ENCODE measurements at regions not wholly inside any gene's neighbourhood (a gene's known extent, or its start where the extent isn't known, plus 50 kb on each side); places are given as distances from the start of the nearest gene placed in this dataset.

DNA sequence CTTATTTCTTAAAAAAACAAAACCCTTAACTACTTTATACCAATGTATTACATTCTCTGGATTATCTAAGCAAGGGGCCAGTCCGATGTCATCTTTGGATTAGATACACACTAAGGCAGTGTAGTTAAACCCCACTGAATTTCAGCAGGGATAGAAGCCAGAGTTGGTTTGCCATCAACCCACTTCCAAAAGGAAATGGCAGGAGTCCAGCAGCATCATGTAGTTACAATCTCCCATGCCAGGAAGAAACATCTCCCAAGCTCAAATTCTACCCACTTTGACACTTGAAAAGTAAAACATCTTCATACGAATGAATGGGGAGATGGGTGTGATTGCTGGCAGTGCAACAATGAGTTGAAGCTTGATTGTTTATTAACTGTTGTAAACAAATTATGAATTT, 203.5 kb upstream of the PLXNC1 start (continued):
- TF ChIP-seq, protein P1, sequence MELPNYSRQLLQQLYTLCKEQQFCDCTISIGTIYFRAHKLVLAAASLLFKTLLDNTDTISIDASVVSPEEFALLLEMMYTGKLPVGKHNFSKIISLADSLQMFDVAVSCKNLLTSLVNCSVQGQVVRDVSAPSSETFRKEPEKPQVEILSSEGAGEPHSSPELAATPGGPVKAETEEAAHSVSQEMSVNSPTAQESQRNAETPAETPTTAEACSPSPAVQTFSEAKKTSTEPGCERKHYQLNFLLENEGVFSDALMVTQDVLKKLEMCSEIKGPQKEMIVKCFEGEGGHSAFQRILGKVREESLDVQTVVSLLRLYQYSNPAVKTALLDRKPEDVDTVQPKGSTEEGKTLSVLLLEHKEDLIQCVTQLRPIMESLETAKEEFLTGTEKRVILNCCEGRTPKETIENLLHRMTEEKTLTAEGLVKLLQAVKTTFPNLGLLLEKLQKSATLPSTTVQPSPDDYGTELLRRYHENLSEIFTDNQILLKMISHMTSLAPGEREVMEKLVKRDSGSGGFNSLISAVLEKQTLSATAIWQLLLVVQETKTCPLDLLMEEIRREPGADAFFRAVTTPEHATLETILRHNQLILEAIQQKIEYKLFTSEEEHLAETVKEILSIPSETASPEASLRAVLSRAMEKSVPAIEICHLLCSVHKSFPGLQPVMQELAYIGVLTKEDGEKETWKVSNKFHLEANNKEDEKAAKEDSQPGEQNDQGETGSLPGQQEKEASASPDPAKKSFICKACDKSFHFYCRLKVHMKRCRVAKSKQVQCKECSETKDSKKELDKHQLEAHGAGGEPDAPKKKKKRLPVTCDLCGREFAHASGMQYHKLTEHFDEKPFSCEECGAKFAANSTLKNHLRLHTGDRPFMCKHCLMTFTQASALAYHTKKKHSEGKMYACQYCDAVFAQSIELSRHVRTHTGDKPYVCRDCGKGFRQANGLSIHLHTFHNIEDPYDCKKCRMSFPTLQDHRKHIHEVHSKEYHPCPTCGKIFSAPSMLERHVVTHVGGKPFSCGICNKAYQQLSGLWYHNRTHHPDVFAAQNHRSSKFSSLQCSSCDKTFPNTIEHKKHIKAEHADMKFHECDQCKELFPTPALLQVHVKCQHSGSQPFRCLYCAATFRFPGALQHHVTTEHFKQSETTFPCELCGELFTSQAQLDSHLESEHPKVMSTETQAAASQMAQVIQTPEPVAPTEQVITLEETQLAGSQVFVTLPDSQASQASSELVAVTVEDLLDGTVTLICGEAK (IDR thresholded peaks at IDR 0.05; ENCODE audit: borderline replicate concordance): no peak

DNA sequence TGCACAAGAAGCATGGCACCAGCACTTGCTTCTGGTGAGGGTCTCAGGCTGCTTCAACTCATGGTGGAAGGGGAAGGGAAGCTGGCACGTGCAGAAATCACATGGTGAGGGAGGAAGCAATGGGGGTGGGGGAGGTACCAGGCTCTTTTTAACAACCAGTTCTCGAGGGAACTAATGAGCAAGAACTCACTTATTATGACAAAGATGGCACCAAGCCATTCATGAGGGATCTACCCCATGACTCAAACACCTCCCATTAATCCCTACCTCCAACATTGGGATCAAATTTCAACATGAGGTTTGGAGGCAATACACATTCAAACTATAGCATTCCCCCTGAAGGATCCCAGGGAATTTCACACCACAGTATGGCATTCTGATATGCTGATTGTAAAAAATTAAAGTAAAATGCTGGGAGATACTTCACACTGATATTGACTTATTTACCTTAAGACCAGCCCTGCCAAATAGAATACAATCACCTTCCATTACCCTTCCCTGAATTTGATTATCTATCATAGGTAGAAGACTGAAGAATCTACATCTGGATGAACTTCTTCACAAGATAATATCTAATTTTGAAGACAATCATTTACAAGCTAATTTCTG, 201.7 kb upstream of the PLXNC1 start:
- H4K20me1 ChIP-seq (ENCODE audit: control insufficient read depth, insufficient read depth): no peaks in the 10 kb centered on the region
- no peaks in the 10 kb centered on the region for H3K36me3 ChIP-seq (ENCODE audit: control insufficient read depth in 2 of 2, insufficient read depth in 2 of 2, low read length in 1 of 2)
- ATAC-seq (no peak), FAIRE-seq (no peak), DNase-seq (ENCODE audit: low read depth, low spot score) (no peak)
- no peaks in the 10 kb centered on the region; a peak in 1 of 4 replicates for H3K27me3 ChIP-seq (replicated peaks in 1 of 2; ENCODE audit: control insufficient read depth in 2 of 2, insufficient read depth in 2 of 2, low read length in 1 of 2)
- no peak overlapping the region for H3K9ac ChIP-seq (ENCODE audit: control insufficient read depth, insufficient read depth, low read length)
- RAD21 ChIA-PET (ENCODE audit: unreplicated experiment): no interaction called here
- TF ChIP-seq JUND (IDR thresholded peaks at IDR 0.05; ENCODE audit: low read depth, low read length): no peak
- no peak for TF ChIP-seq SUZ12 (IDR thresholded peaks at IDR 0.05; ENCODE audit: unreplicated experiment)
- TF ChIP-seq SRF (IDR thresholded peaks at IDR 0.05; ENCODE audit: low read depth in 2 of 2, low read length in 2 of 2): no peak
- TF ChIP-seq IRF4 (IDR thresholded peaks at IDR 0.05; ENCODE audit: low read depth, low read length): no peak
- TF ChIP-seq STAT1 (conservative IDR thresholded peaks at IDR 0.05): no peak
- no peak for TF ChIP-seq GABPA (IDR thresholded peaks at IDR 0.05; ENCODE audit: low read depth)
- no peak for TF ChIP-seq MYC (IDR thresholded peaks at IDR 0.05; ENCODE audit: insufficient read depth, insufficient read length, insufficient replicate concordance, low read length, severe bottlenecking)
- no peak for TF ChIP-seq BCL11A (IDR thresholded peaks at IDR 0.05; ENCODE audit: low read depth, low read length)
- TF ChIP-seq ZNF207 (IDR thresholded peaks at IDR 0.05; ENCODE audit: borderline replicate concordance): no peak
- SMC1A ChIA-PET (ENCODE audit: uncharacterized antibody, unreplicated experiment): no interaction called here
- no peaks in the 10 kb centered on the region for H3K9me3 ChIP-seq (replicated peaks; ENCODE audit: control insufficient read depth, insufficient read depth, low read length)
- no peak overlapping the region for H2AFZ ChIP-seq (ENCODE audit: control insufficient read depth, low read depth, low read length)
- no peak overlapping the region for H3K4me3 ChIP-seq
- no peaks in the 10 kb centered on the region for H3K79me2 ChIP-seq (ENCODE audit: control insufficient read depth, insufficient read depth, low read length)
- POLR2A ChIA-PET: no interaction called here
- CTCF ChIA-PET: interaction anchor here (1.2 kb wide), 1 partner anchor 10 kb away, joined by 4 read pairs; no protein-coding TSS in a partner anchor
- intact Hi-C loops (cut with micrococcal nuclease; ENCODE audit: unreplicated experiment): no loop called here
- BruUV-seq (replicated peaks): no TSS peak
- H3K4me1 ChIP-seq (ENCODE audit: control insufficient read depth, insufficient read depth, low read length): no peaks in the 10 kb centered on the region
- H3K4me2 ChIP-seq (ENCODE audit: control insufficient read depth, insufficient read depth): no peak overlapping the region
- no peak overlapping the region for H3K27ac ChIP-seq (ENCODE audit: control insufficient read depth, insufficient read depth)
- in situ Hi-C loops (cut with MboI): no loop called here
- WGBS (ENCODE audit: insufficient coverage, insufficient replicate concordance, low lambda C conversion rate, missing lambda C conversion rate): 6% methylated on average over 2 of the region's 2 CpGs
